Activated CD8-positive, alpha-beta memory T cell treated with anti-CD3 and anti-CD28 coated beads, Interleukin-2, amount 10 ng/mL, durations not matched to agents 7 days and 5 days (primary cell): ENCODE measurements at regions not wholly inside any gene's neighbourhood (a gene's known extent, or its start where the extent isn't known, plus 50 kb on each side); places are given as distances from the start of the nearest gene placed in this dataset.

Experiments used
- ATAC-seq: fragments of 150-1000 bp; cut with Tn5 transposase; one replicate; pipeline ENCODE4 v1.10.0; 2021; ENCODE audit warnings: moderate library complexity
- CTCF ChIA-PET: fragments of 350-600 bp; sonication (Branson Sonifier 250); formaldehyde crosslinking; loops from one replicate; lab custom pipeline; 2021; ENCODE audit warnings: antibody characterized with exemption; lab: Charles Lee
- DNase-seq: peaks from one replicate; pipeline ENCODE4 v3.0.0-alpha.2; 2020
- H3K27ac Mint-ChIP-seq: one replicate; pipeline ENCODE4 v1.8.0; 2021; ENCODE audit warnings: mild to moderate bottlenecking, mixed read lengths
- H3K27me3 Mint-ChIP-seq: one replicate; pipeline ENCODE4 v1.8.0; 2021; ENCODE audit warnings: mixed read lengths
- H3K36me3 Mint-ChIP-seq: one replicate; pipeline ENCODE4 v1.8.0; 2021; ENCODE audit warnings: mild to moderate bottlenecking, mixed read lengths
- H3K4me1 Mint-ChIP-seq: one replicate; pipeline ENCODE4 v1.8.0; 2021; ENCODE audit warnings: mixed read lengths
- H3K4me3 Mint-ChIP-seq: one replicate; pipeline ENCODE4 v1.8.0; 2021; ENCODE audit warnings: mild to moderate bottlenecking, moderate library complexity, mixed read lengths
- H3K9me3 Mint-ChIP-seq: one replicate; pipeline ENCODE4 v1.8.0; 2022; ENCODE audit warnings: low read depth, mixed read lengths

DNA sequence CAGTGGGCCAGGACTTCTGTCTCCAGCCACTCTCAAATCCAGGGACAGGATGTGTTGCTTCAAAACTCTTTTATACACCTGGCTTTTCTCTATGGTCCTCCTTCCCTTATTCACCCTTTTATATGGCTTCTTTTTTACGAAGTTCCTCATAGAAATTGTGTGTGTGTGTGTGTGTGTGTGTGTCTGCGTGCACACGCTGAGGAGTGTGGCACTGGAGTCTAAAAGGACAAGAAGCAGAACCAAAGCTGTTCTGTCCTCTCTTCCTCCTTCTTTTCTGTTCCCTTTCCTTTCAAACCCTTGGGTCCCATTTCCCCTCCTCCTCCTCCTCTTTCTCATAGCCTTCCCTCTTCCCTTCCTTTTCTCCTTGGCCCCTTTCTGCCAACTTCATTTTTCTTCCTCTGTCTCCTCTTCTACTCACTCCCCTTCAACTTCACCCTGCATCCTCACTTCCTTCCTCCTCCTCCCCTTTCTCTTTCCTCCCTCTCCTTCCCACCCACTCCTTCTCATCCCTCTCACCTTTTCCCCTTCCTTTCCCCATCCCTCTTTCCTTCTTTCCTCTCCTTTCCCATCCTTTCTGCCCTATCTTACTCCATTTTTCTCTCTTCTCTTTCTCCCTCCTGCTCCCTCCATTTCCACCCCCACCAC is 360.5 kb downstream of the MID1IP1 start:
- Mint-ChIP-seq H3K9me3 (no peaks in the 10 kb centered on the region), H3K4me1 (peaks cover 48% of the 10 kb centered on the region), H3K36me3 (peaks cover 2% of the 10 kb centered on the region), H3K27me3 (peaks cover 10% of the 10 kb centered on the region), H3K4me3 (peak overlapping the region; percentile 30), H3K27ac (peak overlapping the region; percentile 24)
- ATAC-seq (no peak), DNase-seq (no peak)
- CTCF ChIA-PET = interaction anchor here (1.2 to 2.7 kb wide), 3 partner anchors 10 to 81 kb away, joined by 4 to 15 read pairs (median 4); no protein-coding TSS in a partner anchor

DNA sequence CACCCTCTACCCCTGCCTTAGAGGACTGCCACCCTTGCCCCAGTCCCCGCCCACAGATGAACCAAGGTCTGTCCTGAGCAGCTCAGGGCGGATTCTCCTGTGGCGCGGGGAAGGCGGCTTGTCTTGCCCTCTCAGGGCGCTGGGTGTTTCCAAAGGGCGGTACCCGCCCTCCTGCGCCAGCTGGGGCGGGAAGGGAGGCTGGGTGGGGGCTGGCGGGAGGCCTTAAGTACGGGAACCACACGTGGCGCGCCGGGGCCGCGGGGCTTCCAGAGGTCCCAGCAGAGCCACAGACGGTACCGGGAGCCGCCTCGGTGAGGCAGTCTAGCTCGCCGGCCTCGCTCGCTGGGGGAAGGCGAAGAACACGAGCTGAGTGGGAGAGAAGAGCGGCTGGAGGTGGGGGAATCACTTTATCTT is 361.1 kb downstream of the MID1IP1 start:
- DNase-seq = peak; percentile 43
- Mint-ChIP-seq H3K27me3 (peaks cover 10% of the 10 kb centered on the region), H3K4me3 (peak overlapping the region; percentile 30), H3K4me1 (peaks cover 53% of the 10 kb centered on the region), H3K27ac (peak overlapping the region; percentile 78), H3K36me3 (peaks cover 2% of the 10 kb centered on the region), H3K9me3 (no peaks in the 10 kb centered on the region)
- peak; percentile 74 for ATAC-seq
- CTCF ChIA-PET = interaction anchor here (1.1 to 2.7 kb wide), 5 partner anchors 10 to 80 kb away, joined by 4 to 15 read pairs (median 5); no protein-coding TSS in a partner anchor

DNA sequence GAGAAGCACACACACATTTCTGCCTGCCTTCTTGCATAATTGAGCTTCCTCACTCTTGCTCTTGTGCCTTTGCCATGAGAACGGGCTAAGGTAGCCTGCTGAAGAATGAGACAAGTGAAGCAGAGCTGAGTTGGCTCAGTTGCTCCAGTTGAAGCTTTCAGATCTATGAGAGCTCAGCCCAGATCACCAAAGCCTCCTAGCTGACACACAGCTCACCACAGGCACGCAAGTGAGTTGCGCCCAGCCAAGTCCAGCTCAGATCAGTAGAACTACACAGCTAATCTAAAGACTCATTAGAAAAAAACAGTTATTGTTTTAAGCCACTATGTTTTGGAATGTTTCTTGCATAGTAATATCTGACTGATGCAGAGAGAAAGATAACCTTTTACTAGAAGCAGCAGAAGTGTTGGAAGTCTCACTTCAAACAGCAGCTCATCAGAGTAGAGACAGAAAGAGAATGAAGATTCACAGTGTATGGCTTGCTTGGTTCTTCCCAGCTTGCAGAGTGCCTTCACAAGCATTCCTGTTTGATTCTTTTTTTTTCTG is 362.4 kb downstream of the MID1IP1 start:
- Mint-ChIP-seq H3K9me3 (no peaks in the 10 kb centered on the region), H3K36me3 (peaks cover 2% of the 10 kb centered on the region), H3K4me3 (no peak overlapping the region), H3K27ac (peak overlapping the region; percentile 78), H3K27me3 (peaks cover 9% of the 10 kb centered on the region), H3K4me1 (peaks cover 63% of the 10 kb centered on the region)
- peak; percentile 71 for ATAC-seq
- DNase-seq = peak; percentile 62
- CTCF ChIA-PET = interaction anchor here (0.8 to 2.7 kb wide), 3 partner anchors 32 to 282 kb away, joined by 3 to 15 read pairs (median 8); no protein-coding TSS in a partner anchor

DNA sequence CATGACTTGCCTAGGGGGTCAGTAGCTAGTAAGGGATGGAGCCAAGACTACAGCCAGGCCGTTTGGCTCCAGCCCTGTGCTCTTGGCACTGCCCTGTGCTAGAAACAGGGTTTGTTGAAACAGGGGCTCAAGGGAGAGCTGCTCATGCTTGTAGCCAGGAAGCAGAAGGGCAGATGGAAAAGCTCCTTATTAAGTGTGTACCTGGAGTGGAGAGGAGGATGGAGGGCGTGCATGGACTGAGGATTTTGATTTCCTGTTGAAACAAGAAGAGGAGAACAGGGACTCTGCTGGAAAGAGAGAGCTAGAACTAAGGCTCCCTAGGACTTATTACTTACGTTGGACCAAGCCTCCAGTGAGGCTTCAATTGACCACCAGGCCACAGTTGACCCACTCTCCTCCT is 363.0 kb downstream of the MID1IP1 start:
- peaks cover 2% of the 10 kb centered on the region for H3K36me3 Mint-ChIP-seq
- H3K9me3 Mint-ChIP-seq = no peaks in the 10 kb centered on the region
- no peak for DNase-seq
- H3K27ac Mint-ChIP-seq = peak overlapping the region; percentile 2
- CTCF ChIA-PET = interaction anchor here (0.8 to 2.7 kb wide), 3 partner anchors 32 to 281 kb away, joined by 3 to 15 read pairs (median 8); no protein-coding TSS in a partner anchor
- peaks cover 62% of the 10 kb centered on the region for H3K4me1 Mint-ChIP-seq
- peaks cover 9% of the 10 kb centered on the region for H3K27me3 Mint-ChIP-seq
- no peak overlapping the region for H3K4me3 Mint-ChIP-seq
- ATAC-seq = no peak

DNA sequence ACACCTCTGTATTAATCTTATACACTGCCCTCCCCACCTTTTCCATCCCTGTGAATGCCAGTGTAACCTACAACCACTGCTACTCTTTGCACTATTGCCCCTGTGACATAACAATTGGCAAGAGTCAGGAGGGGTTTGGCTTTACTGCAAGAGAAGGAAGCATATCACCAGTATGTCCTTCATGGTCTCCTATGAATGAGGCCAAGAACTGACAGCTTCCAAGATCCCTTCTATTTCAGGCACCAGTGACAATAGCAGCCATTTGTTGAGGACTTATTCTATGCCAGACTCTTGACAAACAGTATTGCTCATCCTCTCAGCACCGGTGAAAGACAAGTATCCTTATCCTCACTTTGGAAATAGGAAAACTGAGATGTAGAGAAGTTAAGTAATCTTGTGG is 363.9 kb downstream of the MID1IP1 start:
- Mint-ChIP-seq H3K9me3 (no peaks in the 10 kb centered on the region), H3K36me3 (peaks cover 2% of the 10 kb centered on the region), H3K4me3 (no peak overlapping the region), H3K27ac (no peak overlapping the region), H3K27me3 (peaks cover 9% of the 10 kb centered on the region), H3K4me1 (peaks cover 61% of the 10 kb centered on the region)
- no peak for ATAC-seq
- CTCF ChIA-PET = no interaction called here
- DNase-seq = no peak

DNA sequence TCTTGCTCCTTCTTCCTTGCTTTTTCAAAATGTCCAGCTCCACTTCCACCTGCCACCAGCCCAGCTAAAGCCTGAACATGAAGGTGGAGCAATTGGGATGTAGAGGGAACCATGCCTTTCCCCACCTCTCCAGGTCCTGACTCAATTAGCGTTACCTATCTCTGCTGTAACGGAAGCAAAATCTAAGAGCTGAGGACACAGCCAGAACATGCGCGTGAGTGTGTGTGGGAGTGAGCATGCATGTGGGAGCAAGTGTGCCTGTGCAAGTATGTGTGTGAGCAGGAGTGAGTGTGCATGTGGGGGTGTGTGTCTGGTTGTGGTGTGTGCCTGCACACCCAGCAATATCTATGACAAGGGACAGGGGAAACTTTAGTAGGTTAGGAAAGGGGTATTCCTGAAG is 364.5 kb downstream of the MID1IP1 start:
- DNase-seq (no peak), ATAC-seq (no peak)
- peaks cover 9% of the 10 kb centered on the region for H3K27me3 Mint-ChIP-seq
- H3K9me3 Mint-ChIP-seq = no peaks in the 10 kb centered on the region
- no peak overlapping the region for H3K27ac Mint-ChIP-seq
- no peak overlapping the region for H3K4me3 Mint-ChIP-seq
- peaks cover 2% of the 10 kb centered on the region for H3K36me3 Mint-ChIP-seq
- CTCF ChIA-PET = no interaction called here
- H3K4me1 Mint-ChIP-seq = peaks cover 61% of the 10 kb centered on the region

DNA sequence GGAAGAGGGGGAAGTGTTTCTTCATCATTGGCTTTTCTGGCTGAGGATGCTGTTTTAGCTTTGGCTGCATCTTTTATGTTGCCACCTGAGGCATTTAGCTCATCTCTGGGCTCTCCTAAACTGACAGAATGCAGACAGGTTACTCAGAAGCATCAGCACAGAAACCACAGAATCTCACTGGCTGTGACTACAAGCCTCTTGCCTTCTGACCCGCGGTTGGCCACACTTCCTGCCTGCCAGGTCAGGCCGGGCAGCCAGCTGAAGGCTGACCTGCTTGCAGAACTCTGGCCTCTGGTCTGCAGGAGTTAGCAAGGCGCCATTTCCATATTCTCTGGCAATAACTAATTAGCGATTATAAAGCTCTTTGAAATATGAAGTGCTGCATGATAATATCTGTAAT is 366.5 kb downstream of the MID1IP1 start:
- ATAC-seq (peak; percentile 61), DNase-seq (peak; percentile 66)
- Mint-ChIP-seq H3K36me3 (peaks cover 3% of the 10 kb centered on the region), H3K27me3 (peaks cover 4% of the 10 kb centered on the region), H3K9me3 (no peaks in the 10 kb centered on the region), H3K4me3 (no peak overlapping the region), H3K27ac (peak overlapping the region; percentile 68), H3K4me1 (peaks cover 52% of the 10 kb centered on the region)
- CTCF ChIA-PET = interaction anchor here (1.2 kb wide), 1 partner anchor 16 kb away, joined by 5 read pairs; no protein-coding TSS in a partner anchor

DNA sequence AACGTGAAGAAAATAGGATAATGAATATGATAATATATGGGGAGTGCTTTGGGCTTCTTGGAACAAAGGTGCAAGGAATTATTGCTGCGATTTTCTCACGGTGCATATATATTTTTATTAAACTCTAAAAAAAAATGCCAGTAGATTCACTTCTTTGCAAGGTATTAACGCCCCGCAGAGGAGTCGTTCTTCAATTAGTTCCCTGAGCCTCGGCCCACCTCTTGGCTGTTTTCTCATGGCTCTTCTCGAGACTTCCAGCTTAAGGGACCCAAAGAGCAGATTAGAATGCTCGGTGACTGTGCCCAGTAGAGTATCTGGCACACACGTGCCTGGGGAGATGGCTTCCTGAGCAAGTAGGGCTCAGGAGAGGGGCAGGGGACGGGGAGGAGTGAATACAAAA is 367.4 kb downstream of the MID1IP1 start:
- CTCF ChIA-PET = interaction anchor here (1.2 kb wide), 1 partner anchor 17 kb away, joined by 5 read pairs; no protein-coding TSS in a partner anchor
- no peak for DNase-seq
- H3K27ac Mint-ChIP-seq = no peak overlapping the region
- no peak for ATAC-seq
- peaks cover 44% of the 10 kb centered on the region for H3K4me1 Mint-ChIP-seq
- peaks cover 2% of the 10 kb centered on the region for H3K36me3 Mint-ChIP-seq
- H3K27me3 Mint-ChIP-seq = no peaks in the 10 kb centered on the region
- H3K9me3 Mint-ChIP-seq = no peaks in the 10 kb centered on the region
- H3K4me3 Mint-ChIP-seq = no peak overlapping the region

DNA sequence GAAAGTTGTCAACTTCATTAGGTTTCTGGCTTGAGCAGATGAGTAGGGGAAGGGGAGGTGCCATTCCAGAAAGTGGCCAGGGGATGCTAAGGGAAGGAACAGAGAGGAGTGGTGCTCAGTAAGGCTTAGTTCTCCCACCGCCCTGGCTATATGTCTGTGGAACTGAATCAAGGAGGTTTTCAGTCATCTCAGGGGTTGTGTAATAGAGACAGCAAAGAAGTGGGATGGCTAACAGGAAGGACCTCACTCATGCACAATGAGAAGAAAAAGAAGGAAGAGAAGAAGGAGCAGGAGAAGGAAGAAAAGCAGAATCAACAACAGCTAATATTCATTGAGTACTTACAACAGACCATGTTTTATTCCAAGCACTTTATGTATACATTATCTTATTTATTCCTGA is 368.7 kb downstream of the MID1IP1 start:
- H3K4me3 Mint-ChIP-seq = no peak overlapping the region

DNA sequence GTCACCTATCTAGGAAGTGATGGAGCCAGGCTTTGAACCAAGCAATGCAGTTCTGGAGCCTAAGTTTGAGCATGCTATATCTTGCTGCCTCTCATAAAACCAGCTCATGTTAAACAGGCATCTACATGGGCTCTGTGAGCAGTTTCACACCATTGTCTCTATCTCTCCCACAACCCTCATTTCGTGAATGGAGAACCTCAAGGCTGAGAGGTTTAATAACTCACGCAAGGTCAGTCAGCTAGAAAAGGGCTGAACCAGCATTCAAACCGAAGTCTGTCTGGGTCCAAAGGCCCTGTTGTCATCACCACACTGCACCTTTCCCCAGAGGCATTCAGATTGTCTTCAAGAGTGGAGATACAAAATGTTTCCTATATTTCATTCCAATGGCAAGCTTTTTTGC is 369.2 kb downstream of the MID1IP1 start:
- CTCF ChIA-PET = no interaction called here

More for the DNA sequence above, 368.7 kb downstream of the MID1IP1 start:
- H3K36me3 Mint-ChIP-seq = peaks cover 2% of the 10 kb centered on the region
- peaks cover 42% of the 10 kb centered on the region for H3K4me1 Mint-ChIP-seq
- H3K9me3 Mint-ChIP-seq = no peaks in the 10 kb centered on the region
- CTCF ChIA-PET = no interaction called here
- ATAC-seq (no peak), DNase-seq (no peak)
- H3K27ac Mint-ChIP-seq = no peak overlapping the region
- H3K27me3 Mint-ChIP-seq = no peaks in the 10 kb centered on the region

DNA sequence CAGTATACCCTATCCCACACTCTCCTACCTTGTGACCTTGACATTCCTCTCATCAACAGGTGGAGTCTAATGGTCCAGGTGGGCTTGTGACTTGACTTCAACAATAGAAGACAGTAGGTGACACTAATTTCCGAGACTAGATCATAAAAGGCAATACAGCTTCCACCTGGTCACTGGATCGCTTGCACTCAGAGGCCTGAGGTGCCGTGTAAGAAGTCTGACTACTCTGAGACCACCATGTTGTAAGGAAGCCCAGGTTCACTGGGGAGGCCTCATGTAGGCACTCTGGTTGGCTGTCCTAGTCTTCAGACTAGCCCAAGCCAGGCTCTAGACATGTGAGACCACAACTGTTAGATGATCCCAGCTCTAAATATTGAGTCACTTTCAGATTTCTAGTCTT is 370.4 kb downstream of the MID1IP1 start:
- DNase-seq = no peak
- Mint-ChIP-seq H3K27ac (no peak overlapping the region), H3K4me3 (no peak overlapping the region), H3K36me3 (peaks cover 2% of the 10 kb centered on the region), H3K9me3 (no peaks in the 10 kb centered on the region), H3K27me3 (no peaks in the 10 kb centered on the region), H3K4me1 (peaks cover 41% of the 10 kb centered on the region)
- CTCF ChIA-PET = no interaction called here
- ATAC-seq = no peak

More for the DNA sequence above, 369.2 kb downstream of the MID1IP1 start:
- ATAC-seq (no peak), DNase-seq (no peak)
- Mint-ChIP-seq H3K36me3 (peaks cover 2% of the 10 kb centered on the region), H3K27me3 (no peaks in the 10 kb centered on the region), H3K4me3 (no peak overlapping the region), H3K27ac (no peak overlapping the region), H3K9me3 (no peaks in the 10 kb centered on the region), H3K4me1 (peaks cover 43% of the 10 kb centered on the region)

DNA sequence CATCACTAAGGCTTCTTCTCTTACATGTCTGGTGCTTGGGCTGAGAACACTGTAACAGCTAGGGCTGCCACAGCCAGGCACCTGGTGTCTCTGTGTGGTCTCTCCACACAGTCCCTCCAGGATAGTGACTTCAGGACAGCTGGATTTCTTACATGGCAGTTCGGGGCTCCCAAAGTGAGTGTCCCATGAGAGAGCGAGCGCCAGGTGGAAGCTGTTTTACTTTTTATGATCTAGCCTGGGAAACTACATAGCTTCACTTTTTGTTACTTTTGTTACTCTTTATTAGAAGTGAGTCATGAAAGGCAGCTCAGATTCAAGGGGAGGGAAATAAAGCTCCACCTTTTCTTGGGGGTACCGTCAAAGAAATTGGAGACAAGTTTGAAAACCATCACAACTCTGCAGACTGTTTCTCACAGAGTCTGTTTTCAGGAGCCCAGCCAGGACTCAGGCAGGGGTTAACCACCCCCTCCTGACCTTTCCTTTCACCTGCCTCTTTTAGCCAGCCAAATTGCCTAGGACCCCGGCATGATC is 373.0 kb downstream of the MID1IP1 start:
- H3K4me3 Mint-ChIP-seq = peak overlapping the region; percentile 28
- ATAC-seq (no peak), DNase-seq (no peak)
- peaks cover 3% of the 10 kb centered on the region for H3K36me3 Mint-ChIP-seq
- H3K4me1 Mint-ChIP-seq = peaks cover 28% of the 10 kb centered on the region
- CTCF ChIA-PET = no interaction called here
- H3K27ac Mint-ChIP-seq = peak overlapping the region; percentile 82
- no peaks in the 10 kb centered on the region for H3K9me3 Mint-ChIP-seq
- H3K27me3 Mint-ChIP-seq = no peaks in the 10 kb centered on the region

DNA sequence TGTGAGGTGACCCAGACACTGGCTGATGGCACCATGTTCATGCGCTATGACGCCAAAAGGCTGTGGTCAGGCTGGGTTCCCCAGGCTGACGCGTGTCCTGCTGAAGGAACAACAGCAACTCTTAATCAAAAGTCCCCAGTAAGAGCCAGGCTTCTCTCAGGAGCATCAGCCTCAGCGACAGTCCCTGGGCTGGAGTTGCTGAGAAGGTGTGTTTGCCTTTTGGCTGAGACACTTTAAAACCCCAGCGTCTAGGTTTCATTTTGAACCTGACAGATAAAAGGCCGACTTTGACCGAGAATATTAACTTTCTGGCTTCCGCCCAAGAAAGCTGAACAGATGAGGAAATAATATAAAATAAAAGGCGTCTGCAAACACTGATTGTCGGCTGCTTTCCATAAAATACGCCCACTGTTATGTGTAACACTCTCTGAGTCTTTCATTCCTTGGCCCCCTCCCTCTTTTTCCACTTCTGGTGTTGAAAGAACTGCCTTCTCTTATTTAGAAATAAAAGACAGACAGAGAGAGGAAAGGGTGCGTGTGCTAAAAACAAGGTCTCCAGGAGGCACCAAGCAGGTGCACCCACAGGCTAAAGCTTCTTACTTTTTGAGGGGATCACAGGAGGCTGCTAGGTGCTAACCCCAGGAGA is 373.6 kb downstream of the MID1IP1 start:
- CTCF ChIA-PET = no interaction called here
- no peaks in the 10 kb centered on the region for H3K9me3 Mint-ChIP-seq
- peaks cover 3% of the 10 kb centered on the region for H3K36me3 Mint-ChIP-seq
- peaks cover 27% of the 10 kb centered on the region for H3K4me1 Mint-ChIP-seq
- DNase-seq (peak; percentile 63), ATAC-seq (peak; percentile 81)
- H3K27ac Mint-ChIP-seq = peak overlapping the region; percentile 82
- no peaks in the 10 kb centered on the region for H3K27me3 Mint-ChIP-seq
- peak overlapping the region; percentile 28 for H3K4me3 Mint-ChIP-seq
